ENCODE measurements at regions not wholly inside any gene's neighbourhood (a gene's known extent, or its start where the extent isn't known, plus 50 kb on each side); places are given as distances from the start of the nearest gene placed in this dataset.

DNA sequence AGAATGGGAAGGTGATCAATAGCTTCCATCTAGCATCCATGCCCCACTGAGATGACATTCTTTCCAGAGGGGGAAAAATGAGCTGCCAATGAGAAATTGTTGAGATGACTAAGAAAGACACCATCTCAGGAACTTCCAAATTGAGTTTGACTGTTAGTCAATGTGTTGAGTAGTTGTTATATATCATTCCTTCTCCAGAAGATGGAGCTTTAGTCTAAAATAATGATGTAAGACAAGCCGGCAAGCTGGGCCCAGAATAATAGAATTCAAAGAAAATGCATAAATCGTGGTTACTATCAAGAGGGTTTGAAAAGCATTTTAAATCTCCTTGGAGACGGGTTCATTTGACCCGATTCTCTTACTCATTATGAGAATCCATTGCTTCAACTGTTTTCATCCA lies 71.0 kb upstream of the ATF7IP2 start:
- TF ChIP-seq CTCF (IDR thresholded peaks at IDR 0.05), result no peak; the same call in 1 of the 2 replicates

DNA sequence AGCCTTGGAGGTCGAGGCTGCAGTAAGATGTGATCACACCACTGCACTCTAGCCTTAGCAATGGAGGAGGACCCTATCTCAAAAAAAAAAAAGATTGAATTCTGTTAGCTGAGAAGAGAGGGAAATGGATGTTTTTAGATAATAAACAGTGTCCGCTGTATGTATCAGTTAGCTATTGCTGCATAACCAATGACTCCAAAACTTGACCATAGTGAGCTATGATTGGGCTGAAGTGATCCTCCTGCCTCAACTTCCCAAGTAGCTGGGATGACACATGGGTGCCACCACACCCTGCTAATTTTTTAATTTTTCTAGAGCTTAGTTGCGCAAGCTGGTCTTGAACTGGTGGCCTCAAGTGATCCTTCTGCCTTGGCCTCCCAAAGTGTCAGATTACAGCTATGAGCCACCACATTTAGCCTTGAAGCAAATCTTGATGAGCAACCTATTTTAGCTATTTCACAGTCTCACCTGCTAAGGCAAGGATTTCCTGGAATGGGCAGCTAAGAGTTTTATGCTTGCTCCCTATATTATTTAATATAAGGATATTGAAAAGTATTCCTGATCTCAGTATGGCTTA lies 68.3 kb upstream of the ATF7IP2 start:
- no peak for TF ChIP-seq CTCF (IDR thresholded peaks at IDR 0.05)

- TF ChIP-seq CTCF (IDR thresholded peaks at IDR 0.05), result no peak
These were observed 66.9 kb upstream of the ATF7IP2 start for GRCh38 chr16:10318798-10319500.

DNA sequence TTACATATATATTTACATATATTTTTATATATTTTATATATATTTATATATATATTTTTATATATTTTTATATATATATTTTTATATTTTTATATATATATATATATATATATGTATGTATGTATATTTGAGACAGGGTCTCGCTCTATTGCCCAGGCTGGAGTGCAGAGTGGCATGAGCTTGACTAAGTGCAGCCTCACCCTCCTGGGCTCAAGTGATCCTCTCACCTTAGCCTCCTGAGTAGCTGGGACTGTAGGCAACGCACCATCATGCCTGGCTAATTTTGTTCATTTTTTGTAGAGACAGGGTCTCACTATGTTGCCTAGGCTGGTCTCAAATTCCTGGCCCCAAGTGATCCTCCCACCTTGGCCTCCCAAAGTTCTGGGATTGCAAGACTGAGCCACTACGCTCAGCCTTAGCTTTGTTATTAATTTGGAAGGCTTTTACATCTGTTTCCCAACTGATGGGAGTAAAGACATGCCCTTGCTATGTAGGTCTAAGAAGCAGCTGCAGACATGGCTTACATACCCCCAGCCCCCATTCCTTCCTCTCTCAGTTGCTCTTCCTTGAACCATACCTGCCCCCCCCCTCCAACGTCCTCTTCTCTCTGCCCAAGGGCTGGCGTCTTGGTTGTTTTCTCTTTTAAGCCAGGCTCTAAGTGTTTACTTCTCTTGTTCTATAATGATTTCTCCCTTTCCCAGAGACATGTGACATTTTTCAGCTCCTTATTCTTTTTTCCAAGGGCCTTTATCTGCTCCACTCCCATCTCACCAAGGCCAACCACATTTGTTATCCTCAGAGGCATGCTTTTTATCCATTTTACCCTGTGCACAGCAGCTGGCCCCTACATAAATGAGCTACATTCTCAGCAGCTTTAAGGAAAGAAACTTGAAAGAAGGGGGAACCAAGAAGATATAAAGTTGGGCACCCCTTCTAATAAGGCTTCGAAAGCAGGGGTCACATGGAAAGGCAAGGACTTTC lies 64.2 kb upstream of the ATF7IP2 start:
- TF ChIP-seq CTCF (IDR thresholded peaks at IDR 0.05), result no peak

GRCh38 chr16:10322723-10323527 lies 62.9 kb upstream of the ATF7IP2 start:
- no peak for TF ChIP-seq CTCF (IDR thresholded peaks at IDR 0.05)

GRCh38 chr16:10323528-10323869 lies 62.4 kb upstream of the ATF7IP2 start:
- TF ChIP-seq CTCF (IDR thresholded peaks at IDR 0.05), result no peak

DNA sequence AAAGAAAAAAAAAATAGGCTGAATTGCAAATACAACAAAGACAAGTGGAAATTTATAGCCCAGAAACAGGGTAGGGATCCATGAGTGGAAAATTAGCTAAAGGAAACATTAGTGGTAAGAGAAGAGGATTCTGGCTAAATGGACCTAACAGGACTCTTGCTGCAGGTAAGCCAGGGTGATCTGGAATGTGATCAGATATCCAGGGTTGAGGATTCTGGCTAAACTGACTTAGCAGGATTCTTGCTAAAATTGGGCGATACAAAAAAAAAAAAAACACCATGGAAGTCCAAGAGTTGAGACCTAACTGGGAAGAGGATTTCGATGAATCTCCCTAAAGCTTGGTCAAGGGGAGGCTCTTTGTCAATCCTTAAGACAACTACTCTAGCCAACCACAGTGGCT lies 61.7 kb upstream of the ATF7IP2 start:
- no peak for TF ChIP-seq CTCF (IDR thresholded peaks at IDR 0.05)

Measured in LNCAP (cell line).